GM12878 (cell line): ENCODE measurements at regions not wholly inside any gene's neighbourhood (a gene's known extent, or its start where the extent isn't known, plus 50 kb on each side); places are given as distances from the start of the nearest gene placed in this dataset.

Experiments
- ATAC-seq: fragments of 200-7000 bp; cut with Tn5 transposase; 3 replicates; pipeline ENCODE4 v1.9.1; 2020; ENCODE audit warnings: mild to moderate bottlenecking, moderate library complexity
- BruUV-seq: library from RNA; stranded (reverse); fragments of 400-500 nt; replicated peaks from 2 replicates; lab custom pipeline; 2021; lab: Mats Ljungman, UMichigan
- CTCF ChIA-PET: fragments of 300-600 bp; sonication (Branson Sonifier 250); formaldehyde crosslinking; extraction: SDS; loops from one replicate; lab custom pipeline; 2021; ENCODE audit warnings: inconsistent platforms; lab: Yijun Ruan, JAX
- POLR2A ChIA-PET: fragments of 350-600 bp; formaldehyde crosslinking; extraction: SDS; loops from one replicate; lab custom pipeline; 2021; ENCODE audit warnings: inconsistent platforms; lab: Charles Lee
- RAD21 ChIA-PET: fragments of 300-600 bp; sonication (Branson Sonifier 250); formaldehyde crosslinking; loops from one replicate; lab custom pipeline; 2023; ENCODE audit warnings: antibody characterized with exemption; ENCODE audit not compliant: unreplicated experiment; lab: Charles Lee
- SMC1A ChIA-PET: fragments of 300-600 bp; sonication (Branson Sonifier 250); formaldehyde crosslinking; loops from one replicate; lab custom pipeline; 2023; ENCODE audit not compliant: unreplicated experiment, uncharacterized antibody; lab: Charles Lee
- DNase-seq: peaks from one replicate; pipeline ENCODE4 v3.0.0-alpha.2; 2011; ENCODE audit warnings: low read depth, low spot score
- FAIRE-seq: peaks from 3 replicates; lab custom pipeline; 2011; peaks lifted over from hg19 to GRCh38; lab: Jason Lieb, UNC
- H2AFZ ChIP-seq: 2 replicates; pipeline ENCODE4 v1.6.0; 2011; ENCODE audit warnings: low read depth, low read length, control low read depth; ENCODE audit not compliant: control insufficient read depth
- H3K27ac ChIP-seq: 2 replicates; pipeline ENCODE4 v1.5.1; 2011; ENCODE audit warnings: control low read depth; ENCODE audit not compliant: control insufficient read depth, insufficient read depth
- H3K27me3 ChIP-seq, 2 experiments: replicated peaks in 1 of 2; 2 replicates each; pipeline versions ENCODE4 v1.6.0 to v1.6.1; 2011; ENCODE audit warnings: low read length in 1 of 2; ENCODE audit not compliant: control insufficient read depth in 2 of 2, insufficient read depth in 2 of 2
- H3K36me3 ChIP-seq, 2 experiments: 2 replicates each; pipeline ENCODE4 v1.5.1; 2011; ENCODE audit warnings: low read length in 1 of 2; ENCODE audit not compliant: control insufficient read depth in 2 of 2, insufficient read depth in 2 of 2
- H3K4me1 ChIP-seq: 2 replicates; pipeline ENCODE4 v1.6.1; 2011; ENCODE audit warnings: mild to moderate bottlenecking, low read length, moderate library complexity, mixed read lengths; ENCODE audit not compliant: control insufficient read depth, insufficient read depth
- H3K4me2 ChIP-seq: 2 replicates; pipeline ENCODE4 v1.6.0; 2011; ENCODE audit warnings: control low read depth; ENCODE audit not compliant: control insufficient read depth, insufficient read depth
- H3K4me3 ChIP-seq: fragments of 200-600 bp; sonication (generic); 2 replicates; pipeline ENCODE4 v1.5.1; 2016
- H3K79me2 ChIP-seq: 2 replicates; pipeline ENCODE4 v1.6.0; 2011; ENCODE audit warnings: low read length; ENCODE audit not compliant: control insufficient read depth, insufficient read depth
- H3K9ac ChIP-seq: 2 replicates; pipeline ENCODE4 v1.8.0; 2011; ENCODE audit warnings: low read length, control low read depth, mixed read lengths; ENCODE audit not compliant: control insufficient read depth, insufficient read depth
- H3K9me3 ChIP-seq: replicated peaks from 3 replicates; pipeline ENCODE4 v1.5.1; 2011; ENCODE audit warnings: mild to moderate bottlenecking, low read length; ENCODE audit not compliant: control insufficient read depth, insufficient read depth
- H4K20me1 ChIP-seq: 2 replicates; pipeline ENCODE4 v1.6.0; 2011; ENCODE audit not compliant: control insufficient read depth, insufficient read depth
- HCFC1 ChIP-seq: fragments of 150-350 bp; IDR thresholded peaks from 2 replicates; pipeline ENCODE4 v1.6.1; 2014; ENCODE audit warnings: low read length
- MAX ChIP-seq: IDR thresholded peaks from 2 replicates; pipeline ENCODE4 v1.6.1; 2012; ENCODE audit warnings: low read depth, low read length, improper control_type of control experiment
- MTA2 ChIP-seq: fragments of 450-650 bp; IDR thresholded peaks from 2 replicates; pipeline ENCODE4 v1.6.1; 2016; ENCODE audit warnings: low read depth, mild to moderate bottlenecking, moderate library complexity
- PKNOX1 ChIP-seq: fragments of 450-650 bp; IDR thresholded peaks from 2 replicates; pipeline ENCODE4 v1.6.1; 2016; ENCODE audit warnings: mild to moderate bottlenecking
- RFX5 ChIP-seq: IDR thresholded peaks from 2 replicates; pipeline ENCODE4 v1.6.1; 2011; ENCODE audit warnings: low read depth, low read length, improper control_type of control experiment
- SMAD5 ChIP-seq: IDR thresholded peaks from 2 replicates; pipeline ENCODE4 v1.6.1; 2016; ENCODE audit warnings: antibody characterized with exemption, low read depth
- SMC3 ChIP-seq: IDR thresholded peaks from 2 replicates; pipeline ENCODE4 v1.6.1; 2011; ENCODE audit warnings: low read length, improper control_type of control experiment, borderline replicate concordance
- SP1 ChIP-seq: IDR thresholded peaks from one replicate; pipeline ENCODE4 v1.6.1; 2011; ENCODE audit warnings: low read depth, low read length
- TCF3 ChIP-seq: IDR thresholded peaks from 2 replicates; pipeline ENCODE4 v1.6.1; 2012; ENCODE audit warnings: low read depth, mild to moderate bottlenecking, low read length, borderline replicate concordance; ENCODE audit not compliant: insufficient read depth
- ZNF687 ChIP-seq: fragments of 450-650 bp; IDR thresholded peaks from 2 replicates; pipeline ENCODE4 v1.6.1; 2017; ENCODE audit warnings: mild to moderate bottlenecking, moderate library complexity
- WGBS: methylation state at CpG from one replicate; pipeline ENCODE4 v1.1.6; 2016; ENCODE audit warnings: low lambda C conversion rate; ENCODE audit not compliant: insufficient replicate concordance, insufficient coverage; ENCODE audit errors: missing lambda C conversion rate; 5-methylcytosine and 5-hydroxymethylcytosine counted together
- in situ Hi-C: fragments of 300-500 bp; cut with MboI; formaldehyde crosslinking; loops from 9 replicates; pipeline ENCODE4 v1.14.3; 2018; ENCODE audit warnings: mixed read lengths
- intact Hi-C: fragments of 100-400 bp; cut with micrococcal nuclease; formaldehyde crosslinking; loops from one replicate; pipeline ENCODE4 v1.14.2; 2022; ENCODE audit not compliant: unreplicated experiment

DNA sequence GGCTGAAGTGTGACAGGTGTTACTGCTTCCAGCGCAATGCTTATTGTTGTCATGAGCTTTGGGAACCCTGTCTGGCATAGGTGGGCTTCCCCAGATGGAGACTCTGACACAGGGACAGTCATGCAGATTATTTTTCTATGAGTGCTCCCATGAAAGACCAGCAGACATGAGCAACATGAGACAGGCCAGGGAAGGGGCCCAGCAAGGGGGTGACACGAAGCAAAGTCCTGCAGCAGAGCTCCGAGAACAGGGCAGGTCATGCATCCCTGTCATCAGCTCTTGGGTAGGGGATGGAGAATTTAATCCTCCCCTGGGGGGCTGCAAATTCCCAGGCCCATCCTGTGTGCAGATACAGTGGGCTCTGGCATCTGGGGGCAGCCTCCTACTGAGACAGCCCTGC, 77.4 kb downstream of the CTAGE1 start (continued):
- TF ChIP-seq ZNF687 = no peak
- TF ChIP-seq TCF3 = no peak
- no peak for TF ChIP-seq RFX5
- TF ChIP-seq PKNOX1 = no peak
- no peak for TF ChIP-seq SMC3
- TF ChIP-seq, all 136 proteins: peak for 0

DNA sequence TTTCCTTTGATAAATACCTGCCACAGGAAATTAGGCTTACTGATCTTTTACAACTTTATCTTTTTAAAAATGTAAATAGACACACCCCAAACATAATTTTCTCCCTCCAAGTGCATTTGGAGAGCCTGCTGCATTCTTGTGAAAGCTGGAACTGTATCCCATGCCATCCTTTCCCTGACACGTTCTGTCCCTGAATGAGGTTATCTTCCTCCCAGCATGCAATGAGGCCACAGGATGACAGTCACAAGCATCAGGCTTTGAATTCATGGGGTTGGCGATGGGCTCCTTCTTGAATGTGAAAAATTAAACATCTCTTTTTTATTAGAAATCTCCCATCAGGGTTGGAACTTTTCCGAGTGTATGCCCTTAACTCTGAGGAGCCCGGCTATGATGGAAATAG, 77.8 kb downstream of the CTAGE1 start:
- no peaks in the 10 kb centered on the region for H3K36me3 ChIP-seq
- no peaks in the 10 kb centered on the region for H3K9me3 ChIP-seq
- H3K27me3 ChIP-seq = no peaks in the 10 kb centered on the region; a peak in 1 of 4 replicates
- SMC1A ChIA-PET = no interaction called here
- no peaks in the 10 kb centered on the region for H4K20me1 ChIP-seq
- POLR2A ChIA-PET = interaction anchor here (0.5 to 0.6 kb wide), 2 partner anchors 1814 to 1970 kb away, joined by 3 to 6 read pairs; no protein-coding TSS in a partner anchor
- no peak for TF ChIP-seq SP1
- no peak for TF ChIP-seq SMAD5
- no peak for TF ChIP-seq MAX
- no peak for TF ChIP-seq HCFC1
- TF ChIP-seq MTA2 = no peak
- FAIRE-seq = no peak
- H3K4me2 ChIP-seq = no peak overlapping the region
- no peak overlapping the region for H3K27ac ChIP-seq
- DNase-seq = no peak
- intact Hi-C loops (no loop called here), in situ Hi-C loops (no loop called here)
- no peak for ATAC-seq
- RAD21 ChIA-PET = no interaction called here
- no peaks in the 10 kb centered on the region for H3K79me2 ChIP-seq
- no peak overlapping the region for H3K4me3 ChIP-seq
- no TSS peak for BruUV-seq
- no peak overlapping the region for H2AFZ ChIP-seq
- no peak overlapping the region for H3K9ac ChIP-seq
- no peaks in the 10 kb centered on the region for H3K4me1 ChIP-seq
- 21% methylated on average over 4 of the region's 4 CpGs for WGBS
- CTCF ChIA-PET = no interaction called here
